Activated CD4-positive, CD25-positive, alpha-beta regulatory T cell treated with anti-CD3 and anti-CD28 coated beads, Interleukin-2, amount 50 U/mL, for 24 hours (primary cell): ENCODE measurements at regions not wholly inside any gene's neighbourhood (a gene's known extent, or its start where the extent isn't known, plus 50 kb on each side); places are given as distances from the start of the nearest gene placed in this dataset.
"Not testable (repeated sequence)": the region's sequence is repeated elsewhere in the genome, so short reads cannot be mapped to it uniquely, and the experiment has no call there.

Experiments
- ATAC-seq, 2 donors: fragments of 150-1000 bp; cut with Tn5 transposase; one replicate each; pipeline ENCODE4 v1.10.0; 2021; ENCODE audit warnings: mild to moderate bottlenecking in 1 of 2, moderate library complexity in 1 of 2

DNA sequence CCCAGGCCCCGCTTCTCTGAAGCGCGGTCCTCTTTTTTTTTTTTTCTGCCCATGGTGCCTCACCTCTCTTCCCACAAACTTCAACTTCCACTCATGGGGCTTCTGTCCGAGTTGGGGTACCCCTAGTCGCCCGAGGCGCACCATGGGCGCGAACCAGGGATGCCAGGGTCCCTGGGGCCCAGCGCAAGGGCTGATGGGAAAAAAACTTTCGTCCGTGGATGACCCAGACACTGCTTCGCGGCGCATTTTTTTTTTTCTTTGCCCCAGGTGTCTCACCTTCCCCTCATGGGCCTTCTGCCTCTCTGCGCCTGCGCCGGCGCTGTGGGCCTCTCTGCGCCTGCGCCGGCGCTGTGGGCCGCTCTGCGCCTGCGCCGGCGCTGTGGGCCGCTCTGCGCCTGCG lies 1268.8 kb downstream of the FOXD4L5 start:
- not testable (repeated sequence) for ATAC-seq

DNA sequence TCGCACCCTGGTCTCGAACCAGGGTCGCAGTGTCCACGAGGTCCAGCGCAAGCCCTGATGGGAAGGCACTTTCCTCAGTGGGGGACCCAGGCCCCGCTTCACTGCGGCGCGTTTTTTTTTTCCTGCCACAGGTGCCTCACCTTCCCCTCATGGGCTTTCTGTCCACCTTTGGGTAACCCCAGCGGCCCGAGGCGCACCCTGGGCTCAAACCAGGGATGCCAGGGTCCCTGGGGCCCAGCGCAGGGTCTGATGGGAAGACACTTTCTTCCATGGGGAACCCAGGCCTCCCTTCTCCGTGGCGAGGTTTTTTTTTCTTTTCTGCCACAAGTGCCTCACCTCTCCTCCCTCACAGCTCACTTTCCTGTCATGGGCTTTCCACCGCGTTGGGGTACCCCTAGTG lies 1269.9 kb downstream of the FOXD4L5 start:
- no peak for ATAC-seq

DNA sequence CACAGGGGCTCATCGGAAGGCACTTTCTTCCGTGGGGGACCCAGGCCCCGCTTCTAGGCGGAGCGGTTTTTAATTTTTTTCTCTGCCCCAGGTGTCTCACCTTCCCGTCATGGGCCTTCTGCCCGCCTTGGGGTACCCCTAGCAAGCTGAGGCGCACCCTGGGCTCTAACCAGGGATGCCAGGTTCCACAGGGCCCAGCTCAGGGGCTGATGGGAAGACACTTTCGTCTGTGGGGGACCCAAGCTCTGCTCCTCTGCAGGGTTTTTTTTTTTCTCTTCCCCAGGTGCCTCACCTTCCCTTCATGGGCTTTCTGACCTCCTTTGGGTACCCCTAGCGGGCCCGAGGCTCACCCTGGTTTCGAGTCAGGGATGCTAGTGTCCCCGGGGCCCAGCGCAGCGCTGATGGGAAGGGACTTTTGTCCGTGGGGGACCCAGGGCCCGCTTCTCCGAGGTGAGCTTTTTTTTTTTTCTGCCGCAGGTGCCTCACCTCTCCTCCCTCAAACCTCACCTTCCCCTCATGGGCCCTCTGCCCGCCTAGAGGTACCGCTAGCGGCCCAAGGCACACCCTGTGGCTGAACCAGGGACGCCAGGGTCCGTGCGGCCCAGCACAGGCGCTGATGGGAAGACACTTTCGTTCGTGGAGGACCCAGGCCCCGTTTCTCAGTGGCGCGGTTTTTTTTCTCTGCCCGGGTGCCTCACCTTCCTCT lies 1270.5 kb downstream of the FOXD4L5 start:
- not testable (repeated sequence) for ATAC-seq

DNA sequence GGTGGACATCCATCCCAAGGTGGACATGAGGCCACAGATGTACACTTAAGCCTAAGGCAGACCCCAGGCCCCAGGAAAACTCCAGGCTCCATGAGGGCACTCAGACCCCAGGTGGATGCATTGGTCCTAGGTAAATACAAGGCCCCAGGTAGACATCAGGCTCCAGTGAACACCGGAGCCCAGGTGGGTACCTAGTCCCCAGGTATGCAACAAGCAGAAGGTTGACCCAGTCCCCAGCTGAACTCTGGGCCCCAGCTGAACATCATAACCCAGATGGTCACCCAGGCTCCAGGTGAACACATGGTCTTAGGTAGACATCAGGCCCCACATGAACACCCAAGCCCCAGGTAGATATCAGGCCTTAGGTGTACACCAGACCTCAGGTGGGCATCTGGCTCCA lies 1271.9 kb downstream of the FOXD4L5 start:
- ATAC-seq: not testable (repeated sequence)

DNA sequence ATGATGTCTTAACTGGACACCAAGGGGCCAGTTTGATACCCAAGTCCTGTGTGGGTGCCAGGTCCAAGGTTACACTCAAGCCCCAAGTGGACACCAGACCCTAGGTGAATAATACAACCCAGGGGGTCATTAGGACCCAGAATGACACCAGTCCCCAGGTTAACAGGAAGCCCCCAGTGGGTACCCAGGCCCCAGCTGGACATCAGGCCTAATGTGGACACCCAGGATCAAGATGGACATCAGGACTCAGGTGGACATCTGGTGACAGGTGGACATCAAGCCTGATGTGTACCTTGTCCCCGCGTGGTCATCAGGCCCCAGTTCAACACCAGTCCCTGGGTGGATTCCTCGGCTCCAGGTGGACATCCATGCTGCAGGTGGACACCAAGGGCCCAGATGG lies 1273.0 kb downstream of the FOXD4L5 start:
- ATAC-seq: not testable (repeated sequence)

DNA sequence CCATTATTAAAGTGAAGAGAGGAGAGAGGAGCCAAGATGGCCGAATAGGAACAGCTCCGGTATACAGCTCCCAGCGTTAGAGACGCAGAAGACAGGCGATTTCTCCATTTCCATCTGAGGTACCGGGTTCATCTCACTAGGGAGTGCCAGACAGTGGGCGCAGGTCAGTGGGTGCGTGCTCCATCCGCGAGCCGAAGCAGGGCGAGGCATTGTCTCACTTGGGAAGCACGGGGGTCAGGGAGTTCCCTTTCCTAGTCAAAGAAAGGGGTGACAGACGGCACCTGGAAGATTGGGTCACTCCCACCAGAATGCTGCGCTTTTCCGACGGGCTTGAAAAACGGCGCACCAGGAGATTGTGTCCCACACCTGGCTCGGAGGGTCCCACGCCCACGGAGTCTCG lies 1305.3 kb downstream of the FOXD4L5 start:
- not testable (repeated sequence) for ATAC-seq
